ENCODE measurements at regions not wholly inside any gene's neighbourhood (a gene's known extent, or its start where the extent isn't known, plus 50 kb on each side); places are given as distances from the start of the nearest gene placed in this dataset.
"Not testable (repeated sequence)": the region's sequence is repeated elsewhere in the genome, so short reads cannot be mapped to it uniquely, and the experiment has no call there.

DNA sequence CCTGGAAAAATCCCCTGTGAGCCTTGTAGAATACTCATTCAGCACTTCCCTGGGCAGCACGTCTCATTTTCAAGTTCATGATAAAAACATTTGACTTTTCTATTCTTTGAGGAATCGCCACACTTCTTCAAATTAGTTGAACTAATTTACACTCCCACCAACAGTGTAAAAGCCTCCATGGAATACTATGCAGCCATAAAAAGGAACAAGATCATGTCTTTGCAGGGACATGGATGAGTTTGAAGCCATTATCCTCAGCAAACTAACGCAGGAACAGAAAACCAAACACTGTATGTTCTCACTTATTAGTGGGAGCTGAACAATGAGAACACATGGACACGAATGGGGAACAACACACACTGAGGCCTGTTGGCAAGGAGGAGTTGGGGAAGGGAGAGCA lies 102.0 kb upstream of the HEY2 start:
- H3K4me3 ChIP-seq: no peak overlapping the region
- no peak overlapping the region for H3K27ac ChIP-seq
- ATAC-seq: no peak
- no peaks in the 10 kb centered on the region for H3K27me3 ChIP-seq
- no peaks in the 10 kb centered on the region for H3K9me3 ChIP-seq
- no peak for TF ChIP-seq POLR2AphosphoS5 (IDR thresholded peaks at IDR 0.05)
- TF ChIP-seq, protein P1, sequence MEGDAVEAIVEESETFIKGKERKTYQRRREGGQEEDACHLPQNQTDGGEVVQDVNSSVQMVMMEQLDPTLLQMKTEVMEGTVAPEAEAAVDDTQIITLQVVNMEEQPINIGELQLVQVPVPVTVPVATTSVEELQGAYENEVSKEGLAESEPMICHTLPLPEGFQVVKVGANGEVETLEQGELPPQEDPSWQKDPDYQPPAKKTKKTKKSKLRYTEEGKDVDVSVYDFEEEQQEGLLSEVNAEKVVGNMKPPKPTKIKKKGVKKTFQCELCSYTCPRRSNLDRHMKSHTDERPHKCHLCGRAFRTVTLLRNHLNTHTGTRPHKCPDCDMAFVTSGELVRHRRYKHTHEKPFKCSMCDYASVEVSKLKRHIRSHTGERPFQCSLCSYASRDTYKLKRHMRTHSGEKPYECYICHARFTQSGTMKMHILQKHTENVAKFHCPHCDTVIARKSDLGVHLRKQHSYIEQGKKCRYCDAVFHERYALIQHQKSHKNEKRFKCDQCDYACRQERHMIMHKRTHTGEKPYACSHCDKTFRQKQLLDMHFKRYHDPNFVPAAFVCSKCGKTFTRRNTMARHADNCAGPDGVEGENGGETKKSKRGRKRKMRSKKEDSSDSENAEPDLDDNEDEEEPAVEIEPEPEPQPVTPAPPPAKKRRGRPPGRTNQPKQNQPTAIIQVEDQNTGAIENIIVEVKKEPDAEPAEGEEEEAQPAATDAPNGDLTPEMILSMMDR (IDR thresholded peaks at IDR 0.05): no peak
- no peak for TF ChIP-seq POLR2A (IDR thresholded peaks at IDR 0.05)
- no peak for TF ChIP-seq EP300 (IDR thresholded peaks at IDR 0.05)
- no peaks in the 10 kb centered on the region for H3K4me1 ChIP-seq
- WGBS, 2 donors (ENCODE audit: low coverage in 1 of 2): 91 to 93% methylated on average over 3 to 4 of the region's 4 CpGs
- H3K36me3 ChIP-seq: no peaks in the 10 kb centered on the region

DNA sequence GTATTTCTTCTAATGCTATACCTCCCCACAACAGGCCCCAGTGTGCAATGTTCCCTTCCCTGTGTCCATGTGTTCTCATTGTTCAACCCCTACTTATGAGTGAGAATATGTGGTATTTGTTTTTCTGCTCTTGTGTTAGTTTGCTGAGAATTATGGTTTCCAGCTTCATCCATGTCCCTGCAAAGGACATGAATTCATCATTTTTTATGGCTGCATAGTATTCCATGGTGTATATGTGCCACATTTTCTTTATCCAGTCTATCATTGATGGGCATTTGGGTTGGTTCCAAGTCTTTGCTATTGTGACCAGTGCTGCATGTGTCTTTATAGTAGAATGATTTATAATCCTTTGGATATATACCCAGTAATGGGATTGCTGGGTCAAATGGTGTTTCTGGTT lies 95.7 kb upstream of the HEY2 start:
- not testable (repeated sequence) for H3K9me3 ChIP-seq, H3K4me3 ChIP-seq, H3K4me1 ChIP-seq, H3K27me3 ChIP-seq, H3K27ac ChIP-seq, H3K36me3 ChIP-seq, ATAC-seq

DNA sequence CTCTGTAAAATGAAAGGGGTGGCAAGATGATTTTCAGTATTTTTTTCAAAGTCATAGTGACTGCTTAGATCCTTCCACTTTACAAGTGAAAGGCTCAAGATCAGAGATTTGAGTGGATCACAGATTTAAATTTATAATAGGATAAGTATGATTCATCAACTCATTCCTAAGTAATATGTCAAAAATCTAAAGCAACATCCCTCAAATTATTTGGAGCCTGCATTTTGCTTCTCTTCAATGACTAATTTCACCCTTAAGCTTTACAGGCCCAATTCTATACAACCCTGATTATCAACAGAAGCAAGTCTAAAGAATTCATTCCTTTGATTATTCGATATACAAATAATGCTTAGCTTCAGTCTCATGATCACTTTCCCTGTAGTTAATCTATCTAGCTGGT lies 93.9 kb upstream of the HEY2 start:
- WGBS, 2 donors (ENCODE audit: low coverage in 1 of 2): 100% methylated on average over 1 of the region's 1 CpG
- Histone ChIP-seq H3K4me1 (no peaks in the 10 kb centered on the region), H3K27ac (no peak overlapping the region), H3K36me3 (no peaks in the 10 kb centered on the region), H3K27me3 (no peaks in the 10 kb centered on the region), H3K4me3 (no peak overlapping the region), H3K9me3 (no peaks in the 10 kb centered on the region)
- ATAC-seq: no peak
- TF ChIP-seq POLR2AphosphoS5 (IDR thresholded peaks at IDR 0.05): no peak
- TF ChIP-seq, protein P1 (IDR thresholded peaks at IDR 0.05): no peak
- TF ChIP-seq POLR2A (IDR thresholded peaks at IDR 0.05): no peak
- no peak for TF ChIP-seq EP300 (IDR thresholded peaks at IDR 0.05)

DNA sequence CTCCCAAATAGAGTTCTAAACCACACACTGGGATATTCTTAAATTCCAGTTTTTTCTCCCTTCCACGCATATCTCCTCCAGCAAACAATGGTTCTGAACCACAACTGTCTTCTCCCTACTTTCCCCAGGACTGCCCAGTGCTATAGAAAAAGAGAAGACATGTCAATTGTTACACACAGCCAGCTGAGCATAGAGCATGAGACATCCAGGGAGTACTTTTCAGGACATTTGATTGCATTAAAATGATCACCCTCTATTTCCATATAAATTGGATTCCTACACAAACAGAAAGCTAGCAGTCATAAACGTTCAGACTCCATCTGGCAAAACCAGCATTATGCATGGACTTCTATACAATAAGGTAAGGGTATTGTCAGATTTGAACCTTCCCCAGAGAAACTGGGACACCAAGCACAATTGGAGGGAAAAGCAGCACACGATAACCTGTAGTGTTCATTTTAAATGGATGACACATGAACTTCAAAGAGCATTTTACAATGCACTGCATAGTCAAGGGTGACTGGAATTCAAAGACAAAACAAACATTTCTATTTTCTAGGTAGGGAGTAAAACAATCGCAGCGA lies 93.1 kb upstream of the HEY2 start:
- no peaks in the 10 kb centered on the region for H3K27me3 ChIP-seq
- 76 to 91% methylated on average over 4 to 5 of the region's 5 CpGs for WGBS, 2 donors (ENCODE audit: low coverage in 1 of 2)

DNA sequence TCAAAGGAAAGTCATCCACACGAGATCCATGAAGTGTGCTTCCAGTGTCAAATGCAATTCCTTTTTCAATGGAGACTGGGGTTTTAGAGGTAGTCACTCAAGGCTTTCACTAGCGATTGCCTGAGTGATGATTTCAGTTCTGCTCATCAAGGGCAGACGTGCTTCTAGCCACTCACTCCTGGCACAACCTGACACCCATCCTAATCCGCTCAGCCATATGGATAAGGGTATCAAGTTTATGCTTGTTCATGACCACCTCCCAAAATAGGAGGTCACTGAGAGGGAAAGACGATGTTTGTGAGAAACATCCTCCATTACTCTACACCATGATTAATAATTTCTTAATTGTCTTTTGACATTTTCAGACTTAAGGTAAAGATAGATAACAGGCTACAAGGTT lies 91.3 kb upstream of the HEY2 start:
- Histone ChIP-seq H3K4me1 (no peaks in the 10 kb centered on the region), H3K27me3 (no peaks in the 10 kb centered on the region), H3K9me3 (no peaks in the 10 kb centered on the region), H3K4me3 (no peak overlapping the region), H3K36me3 (no peaks in the 10 kb centered on the region), H3K27ac (no peak overlapping the region)
- TF ChIP-seq, protein P1 (IDR thresholded peaks at IDR 0.05): no peak
- ATAC-seq: no peak
- WGBS, 2 donors (ENCODE audit: low coverage in 1 of 2): 76 to 79% methylated on average over 5 of the region's 5 CpGs

More for the DNA sequence above, 93.1 kb upstream of the HEY2 start:
- no peak for TF ChIP-seq EP300 (IDR thresholded peaks at IDR 0.05)
- no peak for TF ChIP-seq POLR2AphosphoS5 (IDR thresholded peaks at IDR 0.05)
- no peak for TF ChIP-seq POLR2A (IDR thresholded peaks at IDR 0.05)
- TF ChIP-seq, protein P1 (IDR thresholded peaks at IDR 0.05): no peak
- Histone ChIP-seq H3K9me3 (no peaks in the 10 kb centered on the region), H3K27ac (no peak overlapping the region), H3K4me3 (no peak overlapping the region), H3K4me1 (no peaks in the 10 kb centered on the region), H3K36me3 (no peaks in the 10 kb centered on the region)
- no peak for ATAC-seq
